ENCODE measurements at regions not wholly inside any gene's neighbourhood (a gene's known extent, or its start where the extent isn't known, plus 50 kb on each side); places are given as distances from the start of the nearest gene placed in this dataset.

- H3K36me3 ChIP-seq (replicated peaks; ENCODE audit: insufficient read depth, low read depth) = no peaks in the 10 kb centered on the region
- H3K9me2 ChIP-seq (replicated peaks; ENCODE audit: insufficient read depth) = no peaks in the 10 kb centered on the region
- H3K4me3 ChIP-seq = no peak overlapping the region
- no peaks in the 10 kb centered on the region for H4K20me1 ChIP-seq (ENCODE audit: insufficient read depth, poor library complexity, severe bottlenecking)
- no peak for TF ChIP-seq CTCF (IDR thresholded peaks at IDR 0.05; ENCODE audit: poor library complexity)
- TF ChIP-seq EZH2 (IDR thresholded peaks at IDR 0.05; ENCODE audit: borderline replicate concordance) = no peak
- no peak for TF ChIP-seq EZH2phosphoT487 (IDR thresholded peaks at IDR 0.05; ENCODE audit: low read depth, severe bottlenecking, unreplicated experiment)
- no peak overlapping the region for H2AFZ ChIP-seq
- no peak overlapping the region for H3K27ac ChIP-seq
- H3K4me2 ChIP-seq = no peak overlapping the region
- no peaks in the 10 kb centered on the region for H3K9me3 ChIP-seq (ENCODE audit: low read depth)
- WGBS (ENCODE audit: low lambda C conversion rate, missing lambda C conversion rate) = 76% methylated on average over 5 of the region's 5 CpGs
- H3K4me1 ChIP-seq (ENCODE audit: insufficient read depth) = peaks cover 5% of the 10 kb centered on the region
- peaks cover 7% of the 10 kb centered on the region for H3K27me3 ChIP-seq
- no peak for DNase-seq (ENCODE audit: low spot score)
- H3K79me2 ChIP-seq = no peaks in the 10 kb centered on the region
Measured at GRCh38 chr1:90200646-90201205, 205.8 kb downstream of the ZNF326 start.

GRCh38 chr1:90198616-90199332 lies 203.9 kb downstream of the ZNF326 start:
- H3K4me2 ChIP-seq = peak overlapping the region; percentile 16
- no peaks in the 10 kb centered on the region for H3K36me3 ChIP-seq (replicated peaks; ENCODE audit: insufficient read depth, low read depth)
- H3K79me2 ChIP-seq = no peaks in the 10 kb centered on the region
- peaks cover 7% of the 10 kb centered on the region for H3K27me3 ChIP-seq
- no peaks in the 10 kb centered on the region for H3K9me2 ChIP-seq (replicated peaks; ENCODE audit: insufficient read depth)
- 37% methylated on average over 13 of the region's 13 CpGs for WGBS (ENCODE audit: low lambda C conversion rate, missing lambda C conversion rate)
- no peaks in the 10 kb centered on the region for H3K9me3 ChIP-seq (ENCODE audit: low read depth)
- H3K4me3 ChIP-seq = no peak overlapping the region
- TF ChIP-seq CTCF (IDR thresholded peaks at IDR 0.05; ENCODE audit: poor library complexity) = no peak
- no peak for TF ChIP-seq EZH2 (IDR thresholded peaks at IDR 0.05; ENCODE audit: borderline replicate concordance)
- TF ChIP-seq EZH2phosphoT487 (IDR thresholded peaks at IDR 0.05; ENCODE audit: low read depth, severe bottlenecking, unreplicated experiment) = no peak
- H2AFZ ChIP-seq = no peak overlapping the region
- H3K4me1 ChIP-seq (ENCODE audit: insufficient read depth) = peaks cover 5% of the 10 kb centered on the region
- H3K27ac ChIP-seq = no peak overlapping the region
- no peaks in the 10 kb centered on the region for H4K20me1 ChIP-seq (ENCODE audit: insufficient read depth, poor library complexity, severe bottlenecking)
- DNase-seq (ENCODE audit: low spot score) = no peak

GRCh38 chr1:90193116-90193515 lies 198.2 kb downstream of the ZNF326 start:
- Histone ChIP-seq H3K4me3 (no peak overlapping the region), H3K9me3 (ENCODE audit: low read depth) (no peaks in the 10 kb centered on the region), H2AFZ (no peak overlapping the region), H3K4me1 (ENCODE audit: insufficient read depth) (no peaks in the 10 kb centered on the region), H3K36me3 (replicated peaks; ENCODE audit: insufficient read depth, low read depth) (no peaks in the 10 kb centered on the region), H3K9me2 (replicated peaks; ENCODE audit: insufficient read depth) (no peaks in the 10 kb centered on the region), H3K27ac (no peak overlapping the region), H3K27me3 (peaks cover 7% of the 10 kb centered on the region), H4K20me1 (ENCODE audit: insufficient read depth, poor library complexity, severe bottlenecking) (no peaks in the 10 kb centered on the region), H3K4me2 (no peak overlapping the region), H3K79me2 (no peaks in the 10 kb centered on the region)
- no peak for DNase-seq (ENCODE audit: low spot score)
- TF ChIP-seq EZH2phosphoT487 (IDR thresholded peaks at IDR 0.05; ENCODE audit: low read depth, severe bottlenecking, unreplicated experiment) (no peak), CTCF (IDR thresholded peaks at IDR 0.05; ENCODE audit: poor library complexity) (no peak), EZH2 (IDR thresholded peaks at IDR 0.05; ENCODE audit: borderline replicate concordance) (no peak)
- 95% methylated on average over 6 of the region's 6 CpGs for WGBS (ENCODE audit: low lambda C conversion rate, missing lambda C conversion rate)
